IPS-18a (cell line): ENCODE measurements at regions not wholly inside any gene's neighbourhood (a gene's known extent, or its start where the extent isn't known, plus 50 kb on each side); places are given as distances from the start of the nearest gene placed in this dataset.

Experiments used
- H3K27ac ChIP-seq: one replicate; pipeline ENCODE4 v1.5.1; 2013; ENCODE audit warnings: low read length
- H3K27me3 ChIP-seq: one replicate; pipeline ENCODE4 v1.6.1; 2013; ENCODE audit warnings: mild to moderate bottlenecking, low read length; ENCODE audit not compliant: control insufficient read depth, insufficient read depth
- H3K36me3 ChIP-seq: one replicate; pipeline ENCODE4 v1.6.1; 2013; ENCODE audit warnings: low read depth, low read length; ENCODE audit not compliant: control insufficient read depth
- H3K4me1 ChIP-seq: one replicate; pipeline ENCODE4 v1.6.1; 2013; ENCODE audit warnings: low read depth, low read length; ENCODE audit not compliant: control insufficient read depth
- H3K4me3 ChIP-seq: one replicate; pipeline ENCODE4 v1.5.1; 2013; ENCODE audit warnings: low read length
- H3K9ac ChIP-seq: one replicate; pipeline ENCODE4 v1.6.1; 2013; ENCODE audit warnings: mild to moderate bottlenecking, low read length, moderate library complexity
- H3K9me3 ChIP-seq: one replicate; pipeline ENCODE4 v1.6.1; 2013; ENCODE audit warnings: low read depth, low read length; ENCODE audit not compliant: control insufficient read depth

DNA sequence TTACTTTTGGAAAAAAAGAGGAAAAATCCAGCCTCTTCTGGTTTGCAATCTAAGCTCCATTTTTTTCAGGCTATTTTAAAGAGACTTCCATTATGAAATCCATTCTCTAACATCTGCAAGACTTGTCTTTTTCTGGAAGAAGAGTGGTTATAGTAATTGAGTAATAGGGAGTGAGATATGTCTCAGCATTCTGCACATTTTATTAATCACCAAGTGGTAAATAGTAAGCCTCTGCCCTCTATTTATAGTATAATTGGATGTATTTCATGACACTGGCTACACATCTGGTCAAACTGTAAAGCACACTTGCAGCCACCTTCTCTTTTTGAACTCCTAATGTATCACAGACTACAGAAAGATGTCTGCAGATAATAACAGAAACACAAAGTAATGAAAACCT, 391.1 kb downstream of the ETS1 start:
- Histone ChIP-seq H3K4me3 (no peak overlapping the region), H3K27ac (no peak overlapping the region), H3K9ac (no peak overlapping the region), H3K4me1 (no peaks in the 10 kb centered on the region), H3K9me3 (no peaks in the 10 kb centered on the region), H3K36me3 (no peaks in the 10 kb centered on the region), H3K27me3 (no peaks in the 10 kb centered on the region)

DNA sequence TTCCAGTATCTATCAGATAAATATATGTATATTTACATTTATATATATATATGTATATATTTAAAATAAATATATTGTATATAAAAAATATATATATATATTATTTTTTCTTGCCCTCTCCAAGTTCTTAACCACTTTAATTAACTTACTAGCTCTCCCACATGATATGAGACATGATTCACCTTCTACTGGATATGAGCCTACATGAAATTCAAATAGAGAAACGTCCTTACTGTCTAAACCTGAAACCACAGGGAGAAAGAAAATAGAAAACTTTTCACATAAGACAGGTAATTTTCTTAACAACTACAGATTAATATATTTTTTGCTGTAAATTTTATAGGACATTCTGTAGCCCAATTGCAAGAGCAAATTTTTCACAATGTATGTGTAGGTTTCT, 391.6 kb downstream of the ETS1 start:
- no peak overlapping the region for H3K27ac ChIP-seq
- no peak overlapping the region for H3K9ac ChIP-seq

DNA sequence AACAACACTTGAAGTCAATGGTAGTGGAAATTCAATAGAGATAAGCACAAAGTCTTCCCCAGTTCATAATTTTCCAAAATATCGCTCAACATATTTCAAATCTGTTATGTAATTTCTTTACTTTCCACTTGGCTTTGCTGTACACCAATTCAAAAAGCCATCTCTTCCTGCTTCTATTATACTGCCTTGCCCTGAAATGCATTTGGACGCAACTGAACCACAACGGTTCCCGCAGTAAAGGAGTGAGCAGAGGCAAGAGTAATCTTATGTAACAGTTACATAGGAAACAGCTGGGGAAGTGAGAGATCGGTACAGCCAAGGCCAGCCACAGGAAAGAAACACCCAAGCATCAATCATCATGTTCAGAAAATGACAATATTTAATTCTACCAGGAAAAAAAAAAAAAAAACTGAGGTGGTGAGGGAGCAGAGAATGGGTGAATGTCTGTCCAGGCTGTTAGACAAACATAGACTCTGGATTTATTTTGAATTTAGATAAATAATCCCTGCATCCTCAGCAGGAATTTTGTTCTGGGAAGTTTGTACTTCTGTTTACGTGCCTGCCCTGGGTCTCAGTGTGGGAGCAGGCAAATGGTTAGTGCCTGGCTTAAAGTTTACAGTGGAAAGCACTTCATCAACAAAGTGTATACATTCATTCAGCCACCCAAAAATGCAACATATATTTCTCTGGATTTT, 392.2 kb downstream of the ETS1 start:
- Histone ChIP-seq H3K9me3 (no peaks in the 10 kb centered on the region), H3K4me3 (no peak overlapping the region), H3K27me3 (no peaks in the 10 kb centered on the region), H3K9ac (no peak overlapping the region), H3K36me3 (no peaks in the 10 kb centered on the region), H3K4me1 (no peaks in the 10 kb centered on the region), H3K27ac (no peak overlapping the region)

More for the DNA sequence above, 391.6 kb downstream of the ETS1 start:
- H3K9me3 ChIP-seq = no peaks in the 10 kb centered on the region
- no peak overlapping the region for H3K4me3 ChIP-seq
- H3K27me3 ChIP-seq = no peaks in the 10 kb centered on the region
- no peaks in the 10 kb centered on the region for H3K36me3 ChIP-seq
- H3K4me1 ChIP-seq = no peaks in the 10 kb centered on the region

DNA sequence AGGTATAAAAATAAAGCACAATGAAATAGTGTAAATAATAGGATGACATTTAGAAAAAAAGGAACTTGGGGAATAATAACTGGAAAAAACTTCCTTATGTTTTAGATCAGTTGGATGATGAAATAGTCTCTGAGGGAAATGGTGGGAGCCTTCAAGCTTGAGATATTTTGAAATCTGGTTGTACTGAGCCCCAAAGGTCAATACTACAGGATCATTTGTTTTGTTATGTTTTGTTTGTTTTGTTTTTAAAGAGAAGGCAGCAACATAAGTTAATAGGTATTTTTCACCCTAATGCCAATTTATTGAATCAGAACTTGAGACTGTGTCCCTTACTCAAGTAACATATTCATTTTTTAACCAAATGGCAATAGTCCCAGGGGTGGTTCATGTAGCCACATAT, 393.1 kb downstream of the ETS1 start:
- H3K9me3 ChIP-seq = no peaks in the 10 kb centered on the region
- no peak overlapping the region for H3K4me3 ChIP-seq
- no peaks in the 10 kb centered on the region for H3K4me1 ChIP-seq
- no peaks in the 10 kb centered on the region for H3K27me3 ChIP-seq
- H3K9ac ChIP-seq = no peak overlapping the region
- no peak overlapping the region for H3K27ac ChIP-seq
- no peaks in the 10 kb centered on the region for H3K36me3 ChIP-seq

DNA sequence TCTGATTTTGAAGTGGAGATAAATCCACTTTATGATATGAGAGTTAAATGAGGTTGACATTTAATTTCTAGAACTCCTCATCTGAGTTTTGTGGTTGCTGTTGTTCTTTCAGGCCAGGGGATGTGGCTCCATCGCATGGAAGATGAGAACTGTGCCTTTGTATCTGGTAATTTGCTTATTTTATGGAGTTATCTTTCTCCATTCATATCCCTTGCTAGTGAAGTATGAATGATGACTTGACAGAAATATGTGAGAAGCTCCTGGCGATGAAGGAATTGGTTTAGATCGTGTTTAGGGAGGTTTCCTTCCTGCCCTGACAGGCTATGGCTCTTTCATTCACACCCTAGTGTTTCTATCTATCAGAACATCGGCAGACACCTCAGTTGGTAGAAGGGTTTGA, 393.7 kb downstream of the ETS1 start:
- H3K9ac ChIP-seq = no peak overlapping the region
- no peaks in the 10 kb centered on the region for H3K4me1 ChIP-seq
- no peaks in the 10 kb centered on the region for H3K36me3 ChIP-seq
- no peak overlapping the region for H3K27ac ChIP-seq
- H3K4me3 ChIP-seq = no peak overlapping the region
- no peaks in the 10 kb centered on the region for H3K27me3 ChIP-seq
- H3K9me3 ChIP-seq = no peaks in the 10 kb centered on the region

DNA sequence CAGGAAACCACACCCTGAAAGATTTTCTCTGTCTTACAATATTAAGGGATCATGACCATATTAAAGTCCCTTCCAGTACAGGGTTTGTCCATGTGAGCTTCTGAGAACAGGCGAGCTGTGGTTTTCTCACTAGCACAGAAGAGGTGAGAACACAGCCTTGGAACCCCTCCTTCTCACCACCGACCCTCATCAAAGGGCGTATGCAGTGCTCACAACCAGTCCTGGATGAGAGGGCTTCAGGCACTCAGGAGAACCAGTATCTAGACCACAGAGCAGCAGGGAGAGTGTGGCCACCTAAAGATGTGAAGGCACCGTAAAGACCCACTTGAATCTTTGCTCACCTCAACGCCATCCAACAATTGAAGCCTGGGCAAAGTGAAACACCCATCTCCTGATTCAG, 397.0 kb downstream of the ETS1 start:
- no peaks in the 10 kb centered on the region for H3K4me1 ChIP-seq
- no peak overlapping the region for H3K4me3 ChIP-seq
- no peak overlapping the region for H3K9ac ChIP-seq
- no peaks in the 10 kb centered on the region for H3K36me3 ChIP-seq
- no peak overlapping the region for H3K27ac ChIP-seq
- no peaks in the 10 kb centered on the region for H3K27me3 ChIP-seq
- no peaks in the 10 kb centered on the region for H3K9me3 ChIP-seq

DNA sequence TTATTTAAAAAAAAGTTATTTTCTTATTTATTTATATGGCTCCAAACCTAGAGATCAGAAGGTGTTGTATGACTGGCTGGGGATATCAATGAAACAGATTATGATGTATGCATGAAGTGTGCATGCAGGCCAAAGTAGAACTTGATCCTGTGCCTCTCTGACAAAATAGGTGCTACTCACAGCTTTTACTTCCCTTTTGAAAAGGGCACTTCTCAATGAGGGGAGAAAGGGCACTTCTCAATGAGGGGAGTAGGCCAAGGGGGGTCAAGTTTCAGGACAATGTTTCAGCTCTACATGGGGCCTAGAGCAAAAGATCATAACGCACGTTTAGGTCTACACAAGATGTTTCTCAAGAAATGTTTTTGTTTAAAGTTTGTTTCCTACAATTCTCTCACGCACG, 397.5 kb downstream of the ETS1 start:
- Histone ChIP-seq H3K4me3 (no peak overlapping the region), H3K9ac (no peak overlapping the region), H3K36me3 (no peaks in the 10 kb centered on the region), H3K27me3 (no peaks in the 10 kb centered on the region), H3K4me1 (no peaks in the 10 kb centered on the region), H3K27ac (no peak overlapping the region), H3K9me3 (no peaks in the 10 kb centered on the region)

DNA sequence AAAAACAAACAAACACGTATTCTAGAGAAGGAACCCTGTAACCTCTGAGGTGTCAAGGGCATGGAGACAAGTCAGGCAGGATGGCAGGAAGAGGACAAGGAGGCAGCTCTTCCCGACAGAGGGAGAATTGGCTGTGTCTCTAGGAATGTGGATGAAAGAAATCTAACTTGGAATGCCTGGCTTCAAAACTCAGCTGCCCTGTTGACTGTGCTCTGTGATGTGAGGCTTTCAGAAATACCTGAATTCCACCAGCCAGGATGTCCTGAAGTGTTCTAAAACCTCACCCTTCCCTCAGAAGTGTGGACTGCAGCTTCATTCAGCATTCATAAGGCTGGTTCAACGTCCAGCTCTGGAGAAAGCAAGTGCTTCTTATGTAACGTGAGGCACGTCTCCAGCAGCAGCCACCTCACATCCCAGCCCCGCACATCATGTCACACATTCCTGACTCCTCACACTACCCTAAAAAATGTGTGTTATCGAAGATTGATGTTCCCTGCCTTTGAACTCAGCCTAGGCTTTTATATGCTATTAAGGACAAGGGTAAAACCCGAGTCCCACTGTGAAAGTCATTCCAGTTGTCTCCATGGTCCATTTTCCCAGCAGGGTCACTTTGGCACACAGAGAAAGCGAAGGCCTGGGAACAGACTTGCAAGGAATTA, 398.9 kb downstream of the ETS1 start:
- no peaks in the 10 kb centered on the region for H3K9me3 ChIP-seq
- no peaks in the 10 kb centered on the region for H3K36me3 ChIP-seq
- H3K27me3 ChIP-seq = no peaks in the 10 kb centered on the region
- H3K4me3 ChIP-seq = no peak overlapping the region
- H3K9ac ChIP-seq = no peak overlapping the region
- H3K27ac ChIP-seq = no peak overlapping the region
- H3K4me1 ChIP-seq = no peaks in the 10 kb centered on the region

DNA sequence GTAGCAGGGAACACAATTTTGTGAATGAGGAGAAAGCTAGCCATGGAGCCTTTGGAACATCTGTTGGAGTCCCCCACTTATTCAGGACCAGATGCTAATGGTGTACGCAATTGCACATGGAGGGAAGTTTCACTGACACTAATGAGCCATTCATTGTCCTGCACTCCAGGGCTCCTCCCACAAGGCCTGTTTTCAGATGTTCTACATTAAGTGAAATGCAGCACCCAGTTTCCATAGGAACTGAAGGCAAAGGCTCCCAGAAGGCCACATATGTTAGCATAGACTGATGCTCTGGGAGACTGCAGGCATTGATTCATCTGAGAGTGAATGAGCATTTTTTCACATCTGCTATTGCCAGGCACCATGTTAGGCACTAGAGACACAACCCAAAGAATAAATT, 399.5 kb downstream of the ETS1 start:
- H3K27me3 ChIP-seq = no peaks in the 10 kb centered on the region
- no peaks in the 10 kb centered on the region for H3K36me3 ChIP-seq
- H3K9me3 ChIP-seq = no peaks in the 10 kb centered on the region
- no peaks in the 10 kb centered on the region for H3K4me1 ChIP-seq
- H3K27ac ChIP-seq = no peak overlapping the region
- no peak overlapping the region for H3K9ac ChIP-seq
- no peak overlapping the region for H3K4me3 ChIP-seq

DNA sequence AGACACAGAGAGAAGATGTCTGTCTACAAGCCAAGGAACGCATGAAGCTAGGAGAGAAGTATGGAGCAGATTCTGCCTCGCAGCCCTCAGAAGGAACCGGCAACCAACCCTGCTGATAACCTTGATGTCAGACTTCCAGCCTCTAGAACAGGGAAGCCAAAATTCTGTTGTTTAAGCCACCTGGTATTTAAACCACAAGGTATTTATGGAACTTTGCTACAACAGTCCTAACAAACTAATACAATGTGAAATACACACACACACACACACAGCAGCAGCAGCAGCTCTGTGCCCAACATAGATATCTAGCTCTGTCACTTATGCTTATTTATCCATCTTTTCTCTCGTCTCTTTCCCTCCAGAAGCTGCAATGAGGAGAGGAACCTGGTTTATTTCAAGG, 400.0 kb downstream of the ETS1 start:
- no peaks in the 10 kb centered on the region for H3K4me1 ChIP-seq
- H3K27ac ChIP-seq = no peak overlapping the region
- H3K36me3 ChIP-seq = no peaks in the 10 kb centered on the region
- H3K4me3 ChIP-seq = no peak overlapping the region
- H3K9me3 ChIP-seq = no peaks in the 10 kb centered on the region
- no peak overlapping the region for H3K9ac ChIP-seq
- no peaks in the 10 kb centered on the region for H3K27me3 ChIP-seq

DNA sequence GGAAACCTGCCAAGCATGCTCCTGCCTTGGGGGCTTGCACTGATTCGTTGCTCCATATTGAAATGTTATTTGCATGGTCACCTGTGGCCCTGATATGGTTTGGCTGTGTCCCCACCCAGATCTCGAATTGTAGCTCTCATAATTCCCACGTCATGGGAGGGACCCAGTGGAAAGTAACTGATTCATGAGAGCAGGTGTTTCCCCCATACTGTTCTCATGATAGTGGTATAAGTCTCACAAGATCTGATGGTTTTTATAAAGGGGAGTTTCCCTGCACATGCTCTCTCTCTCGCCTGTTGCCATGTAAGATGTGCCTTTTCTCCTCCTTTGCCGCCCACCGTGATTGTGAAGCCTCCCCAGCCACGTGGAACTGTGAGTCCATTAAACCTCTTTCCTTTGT, 402.4 kb downstream of the ETS1 start:
- Histone ChIP-seq H3K9me3 (no peaks in the 10 kb centered on the region), H3K27me3 (no peaks in the 10 kb centered on the region), H3K27ac (no peak overlapping the region), H3K4me1 (no peaks in the 10 kb centered on the region), H3K4me3 (no peak overlapping the region), H3K36me3 (no peaks in the 10 kb centered on the region), H3K9ac (no peak overlapping the region)

DNA sequence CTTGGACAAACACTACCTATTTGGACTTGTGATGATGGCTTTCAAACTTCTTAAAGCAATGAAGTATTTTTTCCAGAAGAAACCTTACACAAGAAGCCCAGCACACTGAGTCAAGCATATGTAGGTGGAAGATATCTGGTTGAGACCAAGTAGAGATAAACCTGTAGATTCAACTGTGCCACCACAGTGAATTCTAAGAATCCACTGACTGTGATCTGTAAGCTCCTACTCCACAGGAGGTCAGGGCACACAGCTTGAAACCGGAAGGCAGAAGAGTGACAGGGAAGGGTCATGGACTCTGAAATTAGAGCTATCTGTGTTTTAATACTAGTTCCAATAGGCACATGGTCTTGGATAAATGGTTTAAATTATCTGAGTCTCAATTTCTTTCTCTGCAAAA, 404.5 kb downstream of the ETS1 start:
- no peaks in the 10 kb centered on the region for H3K9me3 ChIP-seq
- no peaks in the 10 kb centered on the region for H3K36me3 ChIP-seq
- H3K4me3 ChIP-seq = no peak overlapping the region
- H3K4me1 ChIP-seq = no peaks in the 10 kb centered on the region
- H3K27me3 ChIP-seq = no peaks in the 10 kb centered on the region
- no peak overlapping the region for H3K9ac ChIP-seq
- no peak overlapping the region for H3K27ac ChIP-seq
